ENCODE measurements at regions not wholly inside any gene's neighbourhood (a gene's known extent, or its start where the extent isn't known, plus 50 kb on each side); places are given as distances from the start of the nearest gene placed in this dataset.

DNA sequence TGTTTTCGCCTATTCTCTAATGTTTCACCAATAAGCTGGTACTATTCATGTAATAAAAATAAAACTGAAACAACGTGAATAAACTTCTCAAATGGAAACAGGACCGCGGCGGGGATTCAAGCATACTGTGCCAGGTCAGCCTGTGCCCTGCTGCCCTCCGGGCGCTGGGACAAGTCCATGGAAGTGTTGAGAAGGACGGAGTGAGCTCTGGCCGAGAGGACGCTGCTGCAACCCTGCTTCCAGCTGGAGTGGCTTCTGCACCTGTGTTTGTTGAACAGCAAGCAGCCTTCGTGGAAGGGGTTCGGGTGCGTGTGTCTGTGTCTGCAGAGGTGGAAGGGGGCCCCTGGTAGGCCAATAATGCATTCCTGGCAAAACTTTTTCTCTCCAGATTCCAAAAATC, 50.0 kb upstream of the PCSK6 start:
- TF ChIP-seq, protein P1, sequence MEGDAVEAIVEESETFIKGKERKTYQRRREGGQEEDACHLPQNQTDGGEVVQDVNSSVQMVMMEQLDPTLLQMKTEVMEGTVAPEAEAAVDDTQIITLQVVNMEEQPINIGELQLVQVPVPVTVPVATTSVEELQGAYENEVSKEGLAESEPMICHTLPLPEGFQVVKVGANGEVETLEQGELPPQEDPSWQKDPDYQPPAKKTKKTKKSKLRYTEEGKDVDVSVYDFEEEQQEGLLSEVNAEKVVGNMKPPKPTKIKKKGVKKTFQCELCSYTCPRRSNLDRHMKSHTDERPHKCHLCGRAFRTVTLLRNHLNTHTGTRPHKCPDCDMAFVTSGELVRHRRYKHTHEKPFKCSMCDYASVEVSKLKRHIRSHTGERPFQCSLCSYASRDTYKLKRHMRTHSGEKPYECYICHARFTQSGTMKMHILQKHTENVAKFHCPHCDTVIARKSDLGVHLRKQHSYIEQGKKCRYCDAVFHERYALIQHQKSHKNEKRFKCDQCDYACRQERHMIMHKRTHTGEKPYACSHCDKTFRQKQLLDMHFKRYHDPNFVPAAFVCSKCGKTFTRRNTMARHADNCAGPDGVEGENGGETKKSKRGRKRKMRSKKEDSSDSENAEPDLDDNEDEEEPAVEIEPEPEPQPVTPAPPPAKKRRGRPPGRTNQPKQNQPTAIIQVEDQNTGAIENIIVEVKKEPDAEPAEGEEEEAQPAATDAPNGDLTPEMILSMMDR (IDR thresholded peaks at IDR 0.05; ENCODE audit: insufficient read depth, low read length): no peak
- no peak for TF ChIP-seq POLR2AphosphoS5 (IDR thresholded peaks at IDR 0.05; ENCODE audit: low read depth)

Data from HL-60 (cell line).